Eye (tissue), 1 donor: ENCODE measurements at regions not wholly inside any gene's neighbourhood (a gene's known extent, or its start where the extent isn't known, plus 50 kb on each side); places are given as distances from the start of the nearest gene placed in this dataset.
A peak's percentile ranks its signal among the peaks of the same experiment; 100 is the strongest.

Experiments used
- DNase-seq: peaks from one replicate; pipeline ENCODE4 v3.0.0-alpha.2; 2015

GRCh38 chr5:2284678-2285077 lies 402.0 kb upstream of the IRX4 start:
- DNase-seq = no peak

DNA sequence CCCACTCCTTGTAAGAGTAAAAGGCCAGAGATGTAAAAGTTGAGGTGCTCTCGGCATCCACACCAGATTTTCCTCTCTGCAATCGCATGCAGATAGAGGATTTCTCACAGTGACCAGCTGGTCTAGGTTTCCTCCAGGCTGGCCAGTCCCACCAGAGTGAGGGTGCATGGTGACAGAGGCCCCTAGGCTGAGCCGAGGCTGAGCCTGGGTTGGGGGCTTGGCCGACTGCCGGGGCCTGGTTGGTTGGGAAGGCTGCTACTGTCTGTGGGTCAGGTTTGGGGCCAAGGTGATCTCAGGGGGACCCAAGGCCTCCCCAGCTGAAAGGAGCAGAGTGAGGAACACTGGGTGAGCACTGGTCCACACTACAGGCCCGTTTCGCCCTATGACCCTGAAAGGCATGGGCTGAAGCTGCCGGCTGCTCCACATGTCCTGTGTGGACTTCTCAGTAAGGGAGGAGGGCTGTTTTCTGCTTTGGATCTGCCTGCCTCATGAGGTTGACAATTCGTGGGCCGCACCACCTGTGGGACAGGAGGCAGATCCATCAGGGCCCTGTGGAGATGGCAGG lies 400.8 kb upstream of the IRX4 start:
- DNase-seq = no peak

DNA sequence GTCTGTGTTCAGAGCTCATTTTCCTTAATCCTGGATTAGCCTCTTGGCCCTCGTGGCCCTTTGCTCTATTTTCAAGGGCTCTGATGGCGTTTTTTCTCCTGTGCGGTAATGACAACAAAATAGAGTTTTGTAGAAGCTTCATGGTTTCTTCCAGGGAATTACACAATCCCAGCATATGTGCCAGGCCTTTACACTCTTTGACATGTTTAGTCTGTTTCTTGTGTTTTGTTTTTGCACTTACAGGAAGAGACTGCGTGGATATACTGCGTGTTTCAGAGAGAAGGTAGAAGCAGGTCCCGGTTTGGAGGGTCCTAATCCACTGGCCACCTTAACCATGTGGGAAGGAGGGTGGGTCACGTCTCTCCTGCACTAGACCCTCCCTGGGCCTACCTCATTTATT lies 400.2 kb upstream of the IRX4 start:
- DNase-seq = no peak

DNA sequence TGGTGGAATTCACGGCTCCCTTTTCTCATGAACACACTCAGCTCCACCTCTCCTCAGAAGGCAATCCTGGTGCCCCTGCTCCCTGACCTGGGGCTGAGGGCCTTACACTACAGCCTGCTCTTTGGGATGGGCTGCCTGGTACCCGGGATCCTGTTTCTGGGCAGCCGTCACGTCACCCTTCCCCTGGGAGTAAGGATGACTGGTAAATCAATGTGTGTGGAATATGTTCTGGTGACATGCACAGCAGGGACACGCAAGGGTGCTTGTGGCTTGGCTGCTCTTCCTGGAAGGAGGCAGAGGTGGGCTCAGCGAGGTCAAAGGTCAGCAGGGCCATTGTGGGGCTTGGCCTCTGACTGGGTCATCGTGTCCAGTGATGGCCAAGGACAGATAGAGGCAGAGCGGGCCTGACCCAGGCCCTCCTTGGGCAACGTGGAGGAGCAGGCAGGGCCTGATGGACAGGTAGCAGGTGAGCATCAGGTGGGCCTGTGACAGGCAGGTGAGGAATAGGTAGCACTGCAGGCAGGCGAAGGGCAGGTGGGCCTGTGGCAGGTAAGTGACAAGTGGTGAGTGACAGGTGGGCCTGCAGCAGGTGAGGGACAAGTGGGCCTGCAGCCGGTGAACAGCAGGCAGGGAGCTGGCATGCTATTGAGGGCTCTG lies 399.4 kb upstream of the IRX4 start:
- DNase-seq = no peak

DNA sequence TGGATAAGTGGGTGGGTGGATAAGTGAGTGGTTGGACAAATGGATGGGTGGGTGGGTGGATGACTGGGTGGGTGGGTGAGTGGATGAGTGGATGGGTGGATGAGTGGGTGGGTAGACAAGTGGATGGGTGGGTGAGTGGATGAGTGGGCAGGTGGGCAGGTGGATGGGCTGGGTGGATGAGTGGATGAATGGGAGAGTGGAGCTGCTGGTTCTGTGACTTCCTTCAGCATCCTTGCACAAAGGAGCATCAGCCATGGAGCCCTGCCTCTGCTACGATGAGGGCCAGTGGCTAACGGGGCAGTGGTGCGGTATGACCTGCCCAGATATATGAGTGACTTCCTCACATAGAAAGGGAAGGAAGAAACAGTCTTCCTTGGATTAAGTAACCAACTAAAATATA lies 398.7 kb upstream of the IRX4 start:
- DNase-seq = no peak

DNA sequence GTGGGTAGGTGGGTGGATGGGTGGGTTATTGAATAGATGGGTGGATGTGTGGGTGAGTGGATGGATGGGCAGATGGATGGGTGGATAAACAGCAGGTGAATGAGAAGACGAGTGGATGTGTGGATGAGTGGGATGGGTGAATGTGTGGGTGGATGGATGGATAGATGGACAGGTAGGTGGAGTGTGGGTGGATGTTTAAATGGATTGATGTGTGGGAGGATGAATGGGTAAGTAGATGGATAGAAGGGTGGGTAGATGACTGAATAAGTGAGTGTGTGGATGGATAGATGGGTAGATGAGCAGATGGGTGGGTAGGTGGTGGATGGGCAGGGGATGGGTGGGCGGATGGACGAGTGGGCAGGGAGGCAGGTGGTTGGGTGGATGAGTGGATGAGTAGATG lies 397.6 kb upstream of the IRX4 start:
- DNase-seq = no peak

DNA sequence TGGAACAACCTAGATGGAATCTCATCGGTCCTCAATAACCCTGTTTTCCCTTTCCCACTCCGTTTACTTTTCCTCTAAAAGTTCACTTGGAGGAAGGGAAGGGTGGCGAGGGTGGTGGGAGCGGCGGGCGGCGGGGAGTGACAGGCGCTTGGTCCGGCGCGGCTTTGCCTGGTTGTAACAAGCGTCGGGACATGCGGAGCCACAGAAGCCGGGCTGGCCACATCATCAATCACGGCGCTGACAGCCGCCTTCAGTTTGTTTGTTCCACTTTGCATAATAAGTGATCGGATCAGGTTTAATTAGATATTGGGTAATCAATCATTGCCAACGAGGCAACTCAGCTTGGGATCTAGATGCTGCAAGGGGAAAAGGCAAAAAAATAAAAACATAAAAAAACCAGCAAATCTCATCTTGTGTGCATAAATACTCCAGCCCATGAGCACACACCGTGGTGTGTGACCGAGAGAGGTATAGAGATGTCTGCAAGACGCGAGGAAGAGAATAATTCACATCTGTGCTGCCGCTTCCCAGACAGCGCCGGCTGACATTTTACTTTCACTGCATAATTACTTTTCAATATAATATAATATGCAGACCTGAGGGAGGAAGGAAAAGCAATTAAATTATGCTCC lies 396.2 kb upstream of the IRX4 start:
- no peak for DNase-seq

DNA sequence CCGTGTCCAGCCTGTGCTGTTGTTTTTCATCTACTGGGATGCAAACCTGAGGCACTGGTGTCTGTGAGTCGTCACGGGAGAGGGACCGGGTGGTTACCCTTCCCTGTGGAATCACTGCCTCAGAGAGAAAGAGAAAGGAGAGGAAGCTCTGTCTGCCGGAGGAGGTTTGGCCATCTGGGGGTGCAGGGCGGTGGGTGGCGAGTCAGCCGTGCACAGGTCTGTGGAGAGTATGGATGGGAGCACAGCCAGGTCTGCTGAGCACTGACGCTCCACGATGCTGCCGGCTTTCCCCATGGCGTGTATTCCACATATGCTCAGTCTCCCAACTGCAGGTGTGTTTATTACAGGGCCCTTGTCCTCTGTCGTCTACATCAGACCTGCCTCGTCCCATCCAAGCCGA lies 395.2 kb upstream of the IRX4 start:
- no peak for DNase-seq

DNA sequence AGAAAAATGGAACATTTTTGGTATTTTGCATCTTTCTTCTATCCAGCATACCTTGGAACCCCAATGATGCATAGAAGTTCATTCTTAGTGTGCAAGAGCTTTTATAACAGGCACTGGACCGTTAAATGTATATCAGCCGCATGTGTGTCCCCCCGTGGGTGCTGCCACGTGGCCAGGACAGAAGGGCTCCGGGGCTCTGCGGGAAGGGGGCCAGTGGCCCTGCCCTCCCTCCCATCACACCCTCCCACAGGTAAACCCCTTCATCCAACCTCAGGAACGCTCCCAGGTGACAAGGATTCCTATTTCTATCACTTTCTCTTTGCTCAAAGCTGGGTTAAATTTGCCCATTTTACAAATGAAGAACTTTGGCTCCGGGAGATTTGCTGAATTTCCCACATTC lies 393.4 kb upstream of the IRX4 start:
- no peak for DNase-seq

DNA sequence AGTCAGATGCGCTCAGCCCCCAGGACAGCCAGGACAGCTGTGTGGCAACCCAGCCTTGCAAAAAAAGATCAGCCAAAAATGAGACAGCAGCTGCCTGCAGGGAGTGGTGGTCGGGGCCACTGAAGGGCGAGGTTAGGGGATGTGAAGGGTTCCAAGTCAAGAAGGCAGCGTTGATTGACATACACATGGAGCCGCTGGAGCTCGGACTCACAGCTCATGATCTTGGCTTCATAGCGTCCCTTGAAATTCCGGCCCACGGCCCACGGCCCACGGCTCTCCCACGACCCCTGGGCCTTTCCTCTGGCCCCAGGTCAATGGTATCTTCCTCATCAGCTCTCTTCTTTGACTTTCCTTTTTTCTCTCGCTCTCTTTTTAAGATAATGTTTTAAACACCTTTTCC lies 390.0 kb upstream of the IRX4 start:
- peak; percentile 32 for DNase-seq

DNA sequence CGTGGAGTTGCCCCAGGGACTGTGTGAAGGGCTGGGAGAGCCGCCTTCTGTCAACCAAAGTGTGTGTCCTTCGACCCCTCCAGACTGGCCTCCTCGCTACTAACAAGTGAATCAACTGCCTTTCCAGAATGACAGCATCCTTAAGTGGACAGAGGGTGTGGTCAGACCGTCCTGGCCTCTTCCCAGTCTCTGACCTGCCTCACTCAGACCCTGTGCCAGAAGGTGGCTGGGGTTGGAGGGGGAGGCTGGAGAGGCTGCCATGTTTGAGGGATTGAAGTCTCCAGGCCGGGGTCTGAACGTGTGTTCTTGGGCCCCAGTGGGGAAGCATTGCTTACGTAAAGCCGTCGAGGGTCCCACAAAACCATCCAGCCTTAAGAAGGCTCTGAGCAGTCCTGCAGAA lies 389.3 kb upstream of the IRX4 start:
- no peak for DNase-seq

DNA sequence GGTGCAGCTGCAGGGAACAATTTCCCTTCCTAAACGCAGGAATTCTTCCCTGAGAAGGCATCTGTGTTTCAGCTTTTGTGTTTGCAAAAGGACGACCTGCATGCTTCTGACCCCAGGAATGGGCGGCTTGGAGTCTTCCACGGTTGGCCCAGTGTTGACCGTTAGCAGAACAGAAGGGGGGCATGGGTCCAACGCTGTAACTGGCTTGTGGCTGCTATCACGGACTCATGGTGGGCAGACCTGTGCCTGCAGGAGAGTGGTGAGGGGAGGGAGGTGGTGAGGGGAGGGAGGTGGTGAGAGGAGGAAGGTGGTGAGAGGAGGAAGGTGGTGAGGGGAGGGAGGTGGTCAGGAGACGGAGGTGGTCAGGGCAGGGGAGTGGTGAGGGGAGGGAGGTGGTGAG lies 388.6 kb upstream of the IRX4 start:
- DNase-seq = no peak

- no peak for DNase-seq
These were observed 387.7 kb upstream of the IRX4 start for GRCh38 chr5:2270467-2270866.

- no peak for DNase-seq
These were observed 386.9 kb upstream of the IRX4 start for GRCh38 chr5:2269656-2270055.

DNA sequence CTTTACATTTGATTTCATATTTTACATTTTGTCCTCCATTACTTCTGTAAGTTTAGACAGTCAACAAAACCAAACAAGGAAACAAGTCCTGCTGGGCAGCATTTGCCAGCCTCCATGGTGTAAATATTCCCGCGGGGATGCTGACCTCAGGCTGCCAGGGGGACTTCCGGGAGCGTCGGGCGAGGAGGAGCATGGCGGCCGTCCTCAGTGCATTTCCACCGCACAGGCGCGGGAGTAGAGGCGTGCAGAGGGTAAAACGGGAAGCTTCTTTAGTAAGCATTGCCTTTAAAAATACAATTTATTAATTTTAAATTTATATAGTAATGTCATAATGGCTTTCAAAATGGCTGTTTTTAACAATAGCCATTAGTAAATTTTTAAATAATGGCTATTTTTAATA lies 385.3 kb upstream of the IRX4 start:
- DNase-seq = no peak

GRCh38 chr5:2266641-2267240 lies 384.0 kb upstream of the IRX4 start:
- peak; percentile 43 for DNase-seq

GRCh38 chr5:2265341-2265740 lies 382.6 kb upstream of the IRX4 start:
- no peak for DNase-seq

DNA sequence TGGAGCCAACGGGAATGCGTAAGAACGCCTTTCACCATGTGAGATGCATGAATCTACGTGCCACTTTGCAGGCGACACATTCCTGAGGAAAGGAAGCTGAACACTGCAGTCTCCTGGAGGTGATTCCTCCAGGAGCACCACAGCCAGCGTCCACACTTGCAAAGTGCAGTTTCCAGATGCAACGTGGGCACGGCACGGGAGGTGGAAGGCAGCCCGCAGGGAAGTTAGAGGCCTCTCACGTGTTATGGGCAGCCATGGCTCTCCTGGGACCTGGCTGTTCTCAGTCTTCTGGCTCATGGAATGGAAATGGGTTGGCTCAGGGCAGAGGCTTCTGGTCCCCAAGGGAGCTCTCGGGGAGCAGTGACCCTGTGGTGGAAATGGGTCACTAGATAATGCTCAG lies 381.0 kb upstream of the IRX4 start:
- no peak for DNase-seq

GRCh38 chr5:2262620-2263019 lies 379.9 kb upstream of the IRX4 start:
- DNase-seq = no peak

DNA sequence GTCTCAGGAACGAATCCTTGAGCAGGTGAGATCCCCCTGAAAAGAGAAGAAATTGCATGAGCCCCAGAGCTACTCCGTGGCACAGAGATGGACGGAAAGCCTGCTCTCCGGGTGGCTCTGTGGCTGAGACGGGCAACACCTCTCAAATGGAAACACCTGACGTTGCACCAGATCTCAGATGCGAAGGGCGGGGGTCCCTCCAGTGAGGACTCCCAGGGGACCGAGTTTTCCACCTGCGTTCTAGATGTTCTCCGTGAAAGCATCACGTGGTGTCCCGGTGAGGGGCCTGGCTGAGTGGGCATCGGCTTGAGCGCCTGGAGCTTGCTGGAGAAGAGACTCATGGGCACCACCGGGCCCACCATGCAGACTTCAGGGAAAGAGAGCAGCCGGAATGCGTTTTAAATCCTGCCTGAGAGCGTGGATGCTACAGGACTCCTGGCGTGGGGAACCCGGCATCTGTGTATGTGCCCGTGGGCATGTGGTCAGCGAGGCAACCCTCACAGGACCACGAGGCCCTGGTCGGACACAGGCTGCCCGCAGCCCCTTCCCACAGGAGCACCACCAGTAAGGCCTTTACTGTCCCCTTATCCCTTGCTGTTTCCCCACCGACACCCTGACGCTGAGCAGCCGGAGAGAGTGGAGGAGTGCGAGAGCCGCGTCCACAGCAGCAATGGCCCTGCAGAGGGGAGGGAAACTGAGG lies 378.4 kb upstream of the IRX4 start:
- no peak for DNase-seq

DNA sequence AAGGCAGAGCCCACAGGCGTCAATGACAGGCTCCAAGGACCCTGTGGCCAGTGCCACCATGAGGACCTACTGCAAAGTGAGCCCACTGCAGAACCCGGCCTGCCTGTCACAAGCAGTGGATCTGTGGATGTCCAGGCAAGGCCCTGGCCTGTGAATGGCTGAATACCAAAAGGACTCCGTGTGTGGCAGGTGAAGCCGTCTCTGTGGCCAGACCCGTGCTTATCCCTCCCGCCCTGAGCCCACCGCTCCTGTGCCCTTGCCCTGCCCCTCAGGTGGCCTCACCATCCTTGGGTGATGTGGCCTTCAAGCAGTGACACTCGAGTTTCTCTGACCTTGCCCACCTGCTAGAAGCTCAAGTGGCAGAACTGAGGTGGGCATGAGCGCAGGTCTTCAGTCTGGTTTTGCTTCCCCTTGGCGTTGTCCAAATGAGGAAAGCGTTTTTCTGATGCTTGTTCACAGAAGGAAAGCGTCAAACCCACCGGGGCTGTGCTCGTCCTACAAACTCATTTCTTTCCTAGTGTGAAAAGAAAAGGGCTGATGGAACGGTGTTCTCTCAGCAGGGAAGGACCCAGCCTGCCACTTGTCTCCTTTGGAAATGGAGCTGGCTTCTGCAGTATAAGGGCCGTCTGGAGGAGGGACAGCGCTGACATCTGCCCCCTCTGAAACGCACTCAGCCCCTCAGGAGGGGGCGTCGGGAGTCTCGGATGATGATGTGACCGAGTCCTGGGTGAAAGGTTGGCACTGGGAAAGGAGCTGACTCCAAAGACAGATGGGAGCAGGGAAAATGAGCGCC lies 377.7 kb upstream of the IRX4 start:
- DNase-seq = no peak

- no peak for DNase-seq
These were observed 376.9 kb upstream of the IRX4 start for GRCh38 chr5:2259494-2260107.

GRCh38 chr5:2258861-2259260 lies 376.1 kb upstream of the IRX4 start:
- no peak for DNase-seq
